WTC11 (cell line): ENCODE measurements at regions not wholly inside any gene's neighbourhood (a gene's known extent, or its start where the extent isn't known, plus 50 kb on each side); places are given as distances from the start of the nearest gene placed in this dataset.

Experiments
- ATAC-seq: fragments of 200-7000 bp; cut with Tn5 transposase; 2 replicates; pipeline ENCODE4 v1.10.0; 2021; ENCODE audit warnings: mild to moderate bottlenecking, moderate library complexity
- CTCF ChIA-PET: fragments of 300-600 bp; sonication (Branson Sonifier 250); formaldehyde crosslinking; loops from one replicate; lab custom pipeline; 2021; ENCODE audit warnings: antibody characterized with exemption; lab: Charles Lee
- POLR2A ChIA-PET: fragments of 350-600 bp; sonication (Branson Sonifier 250); formaldehyde crosslinking; loops from one replicate; lab custom pipeline; 2021; ENCODE audit warnings: antibody characterized with exemption; lab: Charles Lee
- DNase-seq: peaks from one replicate; pipeline ENCODE4 v3.0.0; 2021; ENCODE audit warnings: low spot score
- H3K27ac Mint-ChIP-seq: 2 replicates; pipeline ENCODE4 v1.8.0; 2021; ENCODE audit warnings: mixed read lengths
- H3K27me3 Mint-ChIP-seq: 2 replicates; pipeline ENCODE4 v1.8.0; 2021; ENCODE audit warnings: low read depth, mild to moderate bottlenecking, moderate library complexity, mixed read lengths
- H3K36me3 Mint-ChIP-seq: 2 replicates; pipeline ENCODE4 v1.8.0; 2021; ENCODE audit warnings: mixed read lengths
- H3K4me1 Mint-ChIP-seq: 2 replicates; pipeline ENCODE4 v1.8.0; 2022; ENCODE audit warnings: mixed read lengths
- H3K4me3 Mint-ChIP-seq: 2 replicates; pipeline ENCODE4 v1.8.0; 2021; ENCODE audit warnings: mild to moderate bottlenecking, moderate library complexity, mixed read lengths
- H3K9me3 Mint-ChIP-seq: 2 replicates; pipeline ENCODE4 v1.8.0; 2021; ENCODE audit warnings: mixed read lengths
- FOXJ3 ChIP-seq: sonication (generic); formaldehyde crosslinking; IDR thresholded peaks from 2 replicates; pipeline ENCODE4 v1.9.0; 2021; ENCODE audit warnings: missing genetic modification reagents, mild to moderate bottlenecking, borderline replicate concordance
- GRHL2 ChIP-seq: fragments of 250-450 bp; sonication (Bioruptor Pico); IDR thresholded peaks from 2 replicates; pipeline ENCODE4 v1.8.0; 2022; ENCODE audit warnings: mild to moderate bottlenecking, moderate library complexity; ENCODE audit not compliant: insufficient replicate concordance, severe bottlenecking
- GTF2I ChIP-seq: fragments of 250-450 bp; sonication (Bioruptor Pico); conservative IDR thresholded peaks from 2 replicates; pipeline ENCODE4 v1.4.0; 2021; ENCODE audit warnings: mild to moderate bottlenecking
- IRF2 ChIP-seq: sonication (generic); formaldehyde crosslinking; IDR thresholded peaks from 2 replicates; pipeline ENCODE4 v1.8.0; 2022; ENCODE audit warnings: low read depth, missing genetic modification reagents, borderline replicate concordance
- JAZF1 ChIP-seq: fragments of 250-450 bp; sonication (Bioruptor Pico); IDR thresholded peaks from 2 replicates; pipeline ENCODE4 v1.9.0; 2021; ENCODE audit warnings: moderate library complexity, mild to moderate bottlenecking, inconsistent platforms
- MYBL2 ChIP-seq: sonication (generic); formaldehyde crosslinking; IDR thresholded peaks from 2 replicates; pipeline ENCODE4 v1.8.1; 2023; ENCODE audit warnings: mild to moderate bottlenecking, moderate library complexity, missing genetic modification reagents
- NFATC4 ChIP-seq: fragments of 250-450 bp; sonication (Bioruptor Pico); IDR thresholded peaks from 2 replicates; pipeline ENCODE4 v1.9.0; 2021; ENCODE audit warnings: mild to moderate bottlenecking
- RORB ChIP-seq: fragments of 250-450 bp; sonication (Bioruptor Pico); IDR thresholded peaks from 2 replicates; pipeline ENCODE4 v1.9.0; 2021; ENCODE audit warnings: mild to moderate bottlenecking
- TCF7 ChIP-seq: sonication (generic); formaldehyde crosslinking; IDR thresholded peaks from 2 replicates; pipeline ENCODE4 v1.8.0; 2022; ENCODE audit warnings: mild to moderate bottlenecking, low read depth, missing genetic modification reagents, moderate library complexity
- TEAD4 ChIP-seq: sonication (generic); formaldehyde crosslinking; IDR thresholded peaks from 2 replicates; pipeline ENCODE4 v1.8.0; 2022; ENCODE audit warnings: mild to moderate bottlenecking, missing genetic modification reagents
- ZNF416 ChIP-seq: fragments of 250-450 bp; sonication (Bioruptor Pico); IDR thresholded peaks from 2 replicates; pipeline ENCODE4 v1.9.0; 2021; ENCODE audit warnings: mild to moderate bottlenecking, inconsistent platforms
- TF ChIP-seq, protein P1 (sequence below): fragments of 200-600 bp; IDR thresholded peaks from 2 replicates; pipeline ENCODE4 v1.8.0; 2022; ENCODE audit warnings: antibody characterized with exemption
- TF ChIP-seq, protein P2 (sequence below): sonication (generic); formaldehyde crosslinking; IDR thresholded peaks from 2 replicates; pipeline ENCODE4 v1.8.1; 2023; ENCODE audit warnings: mild to moderate bottlenecking, missing genetic modification reagents, moderate library complexity
- TF ChIP-seq, protein P3 (sequence below): sonication (generic); formaldehyde crosslinking; IDR thresholded peaks from 2 replicates; pipeline ENCODE4 v1.8.0; 2022; ENCODE audit warnings: missing genetic modification reagents

DNA sequence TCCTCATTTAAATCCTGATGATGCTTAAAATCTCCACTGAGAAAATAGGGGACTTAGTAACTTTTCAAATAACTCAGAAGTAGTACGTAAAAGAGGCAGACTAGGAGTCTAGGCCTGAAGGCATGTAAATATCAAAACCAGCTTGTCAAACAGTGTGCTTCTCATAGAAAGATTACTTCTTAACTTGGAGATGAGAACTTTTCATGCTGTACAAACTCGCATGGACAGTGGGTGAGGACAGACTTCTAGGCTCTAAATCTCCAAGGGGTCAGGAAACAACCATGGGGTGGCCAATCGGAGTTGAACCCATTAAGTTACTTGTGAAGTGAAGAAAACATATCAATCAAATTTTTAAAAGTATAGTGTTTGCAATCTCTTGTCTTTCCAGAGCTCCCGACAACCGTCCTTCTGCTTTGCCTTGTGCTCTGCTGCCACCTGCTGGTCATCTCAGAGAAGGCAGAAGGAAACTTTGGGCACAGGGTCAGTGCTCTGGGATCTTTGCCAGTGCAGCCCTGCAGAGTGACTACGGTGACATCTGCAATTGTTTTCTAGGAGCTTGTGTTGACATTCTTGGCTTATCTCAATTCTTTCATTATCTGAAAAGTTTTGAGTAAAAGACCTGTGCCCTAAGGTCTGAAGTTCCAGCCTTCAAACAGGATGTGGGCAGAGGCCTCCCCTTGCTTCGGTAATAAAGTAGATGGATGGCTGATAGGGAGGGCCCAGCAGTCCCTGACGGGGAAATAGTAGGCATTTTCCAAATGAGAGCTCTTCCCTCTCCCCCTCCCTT lies 105.1 kb upstream of the PDE4B start:
- CTCF ChIA-PET: interaction anchor here (0.6 to 2.6 kb wide), 47 partner anchors 9 to 863 kb away, joined by 3 to 25 read pairs (median 4); partner anchors contain the start of genes DNAJC6, LEPR and LEPROT
- Mint-ChIP-seq H3K4me1 (peaks cover 8% of the 10 kb centered on the region), H3K9me3 (peaks cover 21% of the 10 kb centered on the region), H3K27ac (no peak overlapping the region), H3K36me3 (peaks cover 10% of the 10 kb centered on the region), H3K27me3 (peaks cover 5% of the 10 kb centered on the region; the same call in 1 of the 2 replicates), H3K4me3 (no peak overlapping the region)
- peak; percentile 92 for ATAC-seq
- DNase-seq: peak; percentile 88
- TF ChIP-seq, protein P1, sequence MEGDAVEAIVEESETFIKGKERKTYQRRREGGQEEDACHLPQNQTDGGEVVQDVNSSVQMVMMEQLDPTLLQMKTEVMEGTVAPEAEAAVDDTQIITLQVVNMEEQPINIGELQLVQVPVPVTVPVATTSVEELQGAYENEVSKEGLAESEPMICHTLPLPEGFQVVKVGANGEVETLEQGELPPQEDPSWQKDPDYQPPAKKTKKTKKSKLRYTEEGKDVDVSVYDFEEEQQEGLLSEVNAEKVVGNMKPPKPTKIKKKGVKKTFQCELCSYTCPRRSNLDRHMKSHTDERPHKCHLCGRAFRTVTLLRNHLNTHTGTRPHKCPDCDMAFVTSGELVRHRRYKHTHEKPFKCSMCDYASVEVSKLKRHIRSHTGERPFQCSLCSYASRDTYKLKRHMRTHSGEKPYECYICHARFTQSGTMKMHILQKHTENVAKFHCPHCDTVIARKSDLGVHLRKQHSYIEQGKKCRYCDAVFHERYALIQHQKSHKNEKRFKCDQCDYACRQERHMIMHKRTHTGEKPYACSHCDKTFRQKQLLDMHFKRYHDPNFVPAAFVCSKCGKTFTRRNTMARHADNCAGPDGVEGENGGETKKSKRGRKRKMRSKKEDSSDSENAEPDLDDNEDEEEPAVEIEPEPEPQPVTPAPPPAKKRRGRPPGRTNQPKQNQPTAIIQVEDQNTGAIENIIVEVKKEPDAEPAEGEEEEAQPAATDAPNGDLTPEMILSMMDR: peak; percentile 96
- TF ChIP-seq GTF2I (no peak), TCF7 (no peak), RORB (0 out of 2 replicates have a peak, but pooled peaks have one; percentile 23)
- POLR2A ChIA-PET: interaction anchor here (0.7 kb wide), 1 partner anchor 409 kb away, joined by 3 read pairs; no protein-coding TSS in a partner anchor

DNA sequence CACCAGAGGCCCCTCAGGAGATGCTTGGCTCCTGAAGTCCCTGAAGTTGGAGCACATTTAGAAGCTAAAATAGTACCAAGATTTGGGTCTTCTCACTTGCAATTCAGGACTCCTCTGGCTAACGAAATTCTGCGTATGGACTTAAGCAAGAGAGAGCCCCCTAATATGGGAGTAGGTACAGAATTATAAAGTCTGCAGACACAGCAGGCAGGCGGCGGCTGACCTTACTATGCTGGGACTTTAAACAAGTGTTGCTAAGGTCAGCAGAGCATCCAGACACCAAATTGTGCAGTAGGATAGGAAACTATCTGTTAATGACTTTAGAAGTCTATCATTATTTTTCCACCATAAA lies 104.5 kb upstream of the PDE4B start:
- ChIA-PET CTCF (interaction anchor here (0.6 to 2.6 kb wide), 37 partner anchors 9 to 864 kb away, joined by 3 to 25 read pairs (median 5); partner anchors contain the start of genes DNAJC6, LEPR and LEPROT), POLR2A (no interaction called here)
- Mint-ChIP-seq H3K4me3 (no peak overlapping the region), H3K27me3 (peaks cover 5% of the 10 kb centered on the region; the same call in 1 of the 2 replicates), H3K27ac (no peak overlapping the region), H3K4me1 (peaks cover 8% of the 10 kb centered on the region), H3K36me3 (peaks cover 10% of the 10 kb centered on the region), H3K9me3 (peaks cover 21% of the 10 kb centered on the region)
- DNase-seq: no peak
- no peak for ATAC-seq
- TF ChIP-seq, protein P2, sequence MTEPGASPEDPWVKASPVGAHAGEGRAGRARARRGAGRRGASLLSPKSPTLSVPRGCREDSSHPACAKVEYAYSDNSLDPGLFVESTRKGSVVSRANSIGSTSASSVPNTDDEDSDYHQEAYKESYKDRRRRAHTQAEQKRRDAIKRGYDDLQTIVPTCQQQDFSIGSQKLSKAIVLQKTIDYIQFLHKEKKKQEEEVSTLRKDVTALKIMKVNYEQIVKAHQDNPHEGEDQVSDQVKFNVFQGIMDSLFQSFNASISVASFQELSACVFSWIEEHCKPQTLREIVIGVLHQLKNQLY (CRISPR knock-in tag): no peak
- TF ChIP-seq JAZF1 (CRISPR knock-in tag) (no peak), ZNF416 (CRISPR knock-in tag) (no peak), FOXJ3 (CRISPR knock-in tag) (no peak), TEAD4 (CRISPR knock-in tag) (no peak), GTF2I (no peak), MYBL2 (CRISPR knock-in tag) (no peak)
- TF ChIP-seq, protein P3, sequence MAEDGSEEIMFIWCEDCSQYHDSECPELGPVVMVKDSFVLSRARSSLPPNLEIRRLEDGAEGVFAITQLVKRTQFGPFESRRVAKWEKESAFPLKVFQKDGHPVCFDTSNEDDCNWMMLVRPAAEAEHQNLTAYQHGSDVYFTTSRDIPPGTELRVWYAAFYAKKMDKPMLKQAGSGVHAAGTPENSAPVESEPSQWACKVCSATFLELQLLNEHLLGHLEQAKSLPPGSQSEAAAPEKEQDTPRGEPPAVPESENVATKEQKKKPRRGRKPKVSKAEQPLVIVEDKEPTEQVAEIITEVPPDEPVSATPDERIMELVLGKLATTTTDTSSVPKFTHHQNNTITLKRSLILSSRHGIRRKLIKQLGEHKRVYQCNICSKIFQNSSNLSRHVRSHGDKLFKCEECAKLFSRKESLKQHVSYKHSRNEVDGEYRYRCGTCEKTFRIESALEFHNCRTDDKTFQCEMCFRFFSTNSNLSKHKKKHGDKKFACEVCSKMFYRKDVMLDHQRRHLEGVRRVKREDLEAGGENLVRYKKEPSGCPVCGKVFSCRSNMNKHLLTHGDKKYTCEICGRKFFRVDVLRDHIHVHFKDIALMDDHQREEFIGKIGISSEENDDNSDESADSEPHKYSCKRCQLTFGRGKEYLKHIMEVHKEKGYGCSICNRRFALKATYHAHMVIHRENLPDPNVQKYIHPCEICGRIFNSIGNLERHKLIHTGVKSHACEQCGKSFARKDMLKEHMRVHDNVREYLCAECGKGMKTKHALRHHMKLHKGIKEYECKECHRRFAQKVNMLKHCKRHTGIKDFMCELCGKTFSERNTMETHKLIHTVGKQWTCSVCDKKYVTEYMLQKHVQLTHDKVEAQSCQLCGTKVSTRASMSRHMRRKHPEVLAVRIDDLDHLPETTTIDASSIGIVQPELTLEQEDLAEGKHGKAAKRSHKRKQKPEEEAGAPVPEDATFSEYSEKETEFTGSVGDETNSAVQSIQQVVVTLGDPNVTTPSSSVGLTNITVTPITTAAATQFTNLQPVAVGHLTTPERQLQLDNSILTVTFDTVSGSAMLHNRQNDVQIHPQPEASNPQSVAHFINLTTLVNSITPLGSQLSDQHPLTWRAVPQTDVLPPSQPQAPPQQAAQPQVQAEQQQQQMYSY: no peak

DNA sequence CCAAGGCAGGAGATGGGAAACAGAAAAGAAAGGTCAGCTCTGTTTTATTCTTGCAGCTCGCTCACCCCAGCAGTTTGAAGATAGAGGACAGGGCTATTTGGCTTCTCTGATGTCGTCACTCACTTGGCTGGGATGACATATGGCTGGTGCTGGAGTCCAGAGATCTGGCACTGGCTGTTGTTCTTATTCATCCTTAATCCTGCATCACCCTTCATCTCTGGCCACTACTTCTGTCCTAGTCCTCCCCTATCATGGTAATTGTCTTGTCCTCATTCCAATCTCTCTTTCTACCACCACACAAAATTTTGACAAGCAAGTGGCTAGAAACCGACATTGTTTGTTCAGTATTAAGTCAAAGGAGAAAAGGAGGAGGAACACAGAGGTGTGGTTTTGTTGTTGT lies 103.8 kb upstream of the PDE4B start:
- H3K4me3 Mint-ChIP-seq: no peak overlapping the region
- no peak for ATAC-seq
- ChIA-PET CTCF (interaction anchor here (1.7 kb wide), 1 partner anchor 456 kb away, joined by 15 read pairs; no protein-coding TSS in a partner anchor), POLR2A (no interaction called here)
- TF ChIP-seq GRHL2 (CRISPR knock-in tag): no peak
- no peak for TF ChIP-seq IRF2 (CRISPR knock-in tag)
- no peak for TF ChIP-seq NFATC4 (CRISPR knock-in tag)
- peaks cover 10% of the 10 kb centered on the region for H3K36me3 Mint-ChIP-seq
- peaks cover 21% of the 10 kb centered on the region for H3K9me3 Mint-ChIP-seq
- no peak overlapping the region for H3K27ac Mint-ChIP-seq
- H3K4me1 Mint-ChIP-seq: peaks cover 8% of the 10 kb centered on the region
- DNase-seq: no peak
- H3K27me3 Mint-ChIP-seq: peaks cover 5% of the 10 kb centered on the region; the same call in 1 of the 2 replicates
